ENCODE measurements at regions not wholly inside any gene's neighbourhood (a gene's known extent, or its start where the extent isn't known, plus 50 kb on each side); places are given as distances from the start of the nearest gene placed in this dataset.

DNA sequence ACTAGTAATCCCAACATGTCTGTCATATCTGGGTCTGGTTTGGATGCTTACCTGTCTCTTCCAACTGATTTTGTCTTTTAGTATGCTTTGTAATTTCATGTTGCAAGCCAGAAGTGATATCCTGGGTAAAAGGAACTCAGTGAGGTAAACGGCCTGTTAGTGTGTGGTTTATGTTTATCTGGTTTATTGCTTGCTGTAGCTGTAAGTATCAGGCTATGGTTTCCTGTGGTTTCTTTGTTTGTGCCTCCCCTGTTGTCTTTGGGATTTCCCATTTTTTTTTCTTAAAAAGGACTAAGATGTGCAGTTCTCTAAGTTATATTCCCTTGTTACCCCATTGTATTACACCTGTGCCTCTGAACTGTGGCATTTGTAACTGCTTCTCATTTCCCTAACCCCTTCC is 323.5 kb upstream of the POM121L12 start:
- no peak overlapping the region for H3K4me3 Mint-ChIP-seq
- H3K27me3 ChIP-seq (ENCODE audit: insufficient read depth, low read length, poor library complexity, severe bottlenecking) = no peaks in the 10 kb centered on the region
- peaks cover 13 to 56% (median 26%) of the 10 kb centered on the region in 5 donors for H3K9me3 Mint-ChIP-seq
- no peaks in the 10 kb centered on the region for H3K27me3 Mint-ChIP-seq
- no peaks in the 10 kb centered on the region for H3K4me1 ChIP-seq (ENCODE audit: insufficient read depth, low read length)
- ChIA-PET POLR2A (no interaction called here), CTCF (no interaction called here)
- no peak overlapping the region for H3K4me3 ChIP-seq (ENCODE audit: low read length)
- H3K36me3 ChIP-seq (ENCODE audit: insufficient read depth, low read length) = no peaks in the 10 kb centered on the region
- no peak for DNase-seq
- H3K36me3 Mint-ChIP-seq = no peaks in the 10 kb centered on the region
- no peak overlapping the region for H3K27ac Mint-ChIP-seq
- no peak overlapping the region for H3K27ac ChIP-seq (ENCODE audit: low read depth, low read length)
- H3K9me3 ChIP-seq (ENCODE audit: low read length) = no peaks in the 10 kb centered on the region
- no peaks in the 10 kb centered on the region for H3K4me1 Mint-ChIP-seq

DNA sequence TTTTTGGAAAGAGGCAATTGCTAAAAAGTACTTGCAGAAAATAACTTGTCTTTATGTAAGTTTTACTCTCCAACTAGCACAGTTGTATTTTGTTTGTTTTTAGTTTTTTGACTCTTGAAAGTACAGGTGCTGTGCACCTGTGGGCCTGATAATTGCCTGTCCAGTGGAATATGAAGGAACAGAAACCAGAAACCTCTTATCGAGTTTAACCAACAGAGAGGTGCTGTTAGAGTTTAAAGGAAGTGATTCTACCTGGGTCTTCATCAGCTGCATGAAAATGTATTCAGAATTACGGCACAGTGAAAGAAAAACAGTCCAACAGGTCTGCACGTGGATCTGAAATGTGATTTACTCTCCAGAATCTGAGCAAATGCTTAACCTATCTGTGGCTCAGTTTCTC is 326.6 kb upstream of the POM121L12 start:
- H3K27ac Mint-ChIP-seq = no peak overlapping the region
- no peak for DNase-seq
- Histone ChIP-seq H3K9me3 (ENCODE audit: low read length) (no peaks in the 10 kb centered on the region), H3K4me1 (ENCODE audit: insufficient read depth, low read length) (no peaks in the 10 kb centered on the region), H3K4me3 (ENCODE audit: low read length) (no peak overlapping the region), H3K27ac (ENCODE audit: low read depth, low read length) (no peak overlapping the region), H3K27me3 (ENCODE audit: insufficient read depth, low read length, poor library complexity, severe bottlenecking) (no peaks in the 10 kb centered on the region), H3K36me3 (ENCODE audit: insufficient read depth, low read length) (no peaks in the 10 kb centered on the region)
- peaks cover 12 to 55% (median 23%) of the 10 kb centered on the region in 5 donors for H3K9me3 Mint-ChIP-seq
- ChIA-PET CTCF (no interaction called here), POLR2A (no interaction called here)
- H3K4me1 Mint-ChIP-seq = no peaks in the 10 kb centered on the region
- no peaks in the 10 kb centered on the region for H3K36me3 Mint-ChIP-seq
- no peaks in the 10 kb centered on the region for H3K27me3 Mint-ChIP-seq
- no peak overlapping the region for H3K4me3 Mint-ChIP-seq

DNA sequence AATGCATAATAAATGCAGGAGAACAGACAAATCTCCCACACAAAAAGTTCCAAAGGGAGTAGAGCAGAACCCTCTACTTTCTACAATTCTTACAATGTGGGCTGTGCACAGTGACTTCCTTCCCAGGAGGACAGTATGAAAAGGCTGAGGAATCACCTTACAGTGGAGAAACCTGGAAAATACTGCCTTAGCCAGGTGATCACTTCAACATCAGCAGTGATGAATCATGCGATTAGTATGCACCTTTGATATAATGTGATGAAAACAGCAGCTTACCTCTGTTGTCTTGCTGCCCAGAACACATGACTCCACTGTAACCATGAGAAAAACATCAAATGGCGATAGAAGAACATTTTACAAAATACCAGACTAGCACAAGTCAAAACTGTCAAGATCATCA is 329.7 kb upstream of the POM121L12 start:
- DNase-seq = no peak
- H3K4me3 ChIP-seq (ENCODE audit: low read length) = no peak overlapping the region
- ChIA-PET POLR2A (no interaction called here), CTCF (no interaction called here)
- H3K27me3 ChIP-seq (ENCODE audit: insufficient read depth, low read length, poor library complexity, severe bottlenecking) = no peaks in the 10 kb centered on the region
- Mint-ChIP-seq H3K4me3 (no peak overlapping the region), H3K27ac (no peak overlapping the region), H3K27me3 (no peaks in the 10 kb centered on the region), H3K36me3 (no peaks in the 10 kb centered on the region), H3K9me3 (peaks cover 7 to 51% (median 11%) of the 10 kb centered on the region in 5 donors), H3K4me1 (no peaks in the 10 kb centered on the region)
- no peaks in the 10 kb centered on the region for H3K36me3 ChIP-seq (ENCODE audit: insufficient read depth, low read length)
- no peaks in the 10 kb centered on the region for H3K4me1 ChIP-seq (ENCODE audit: insufficient read depth, low read length)
- H3K27ac ChIP-seq (ENCODE audit: low read depth, low read length) = no peak overlapping the region
- H3K9me3 ChIP-seq (ENCODE audit: low read length) = no peaks in the 10 kb centered on the region

DNA sequence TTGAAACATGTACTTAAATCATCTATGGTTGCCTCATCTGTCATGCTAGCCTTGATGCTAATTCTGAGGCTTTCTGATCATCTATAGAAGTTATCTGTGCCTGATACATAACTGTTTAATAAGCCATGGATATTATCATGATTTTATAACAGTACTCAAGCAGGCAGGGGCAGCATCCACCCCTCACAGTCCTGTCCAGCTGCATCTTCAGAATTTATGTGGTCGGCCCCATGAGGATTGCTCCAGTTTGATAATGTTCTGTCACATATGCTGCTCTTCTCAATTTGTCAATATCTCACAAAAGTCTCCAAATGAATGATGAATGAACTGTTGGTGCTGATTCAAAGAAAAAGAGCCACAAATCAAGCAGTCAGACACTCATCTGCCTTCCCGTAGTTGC is 335.1 kb upstream of the POM121L12 start:
- Histone ChIP-seq H3K4me1 (ENCODE audit: insufficient read depth, low read length) (no peaks in the 10 kb centered on the region), H3K9me3 (ENCODE audit: low read length) (no peaks in the 10 kb centered on the region), H3K27ac (ENCODE audit: low read depth, low read length) (no peak overlapping the region), H3K27me3 (ENCODE audit: insufficient read depth, low read length, poor library complexity, severe bottlenecking) (no peaks in the 10 kb centered on the region), H3K4me3 (ENCODE audit: low read length) (no peak overlapping the region), H3K36me3 (ENCODE audit: insufficient read depth, low read length) (no peaks in the 10 kb centered on the region)
- H3K27me3 Mint-ChIP-seq = peaks cover 0 to 2% of the 10 kb centered on the region in 2 donors
- peaks cover 10 to 32% (median 17%) of the 10 kb centered on the region in 5 donors for H3K9me3 Mint-ChIP-seq
- no peak overlapping the region for H3K27ac Mint-ChIP-seq
- H3K4me3 Mint-ChIP-seq = no peak overlapping the region
- ChIA-PET POLR2A (no interaction called here), CTCF (no interaction called here)
- no peaks in the 10 kb centered on the region for H3K36me3 Mint-ChIP-seq
- no peak for DNase-seq
- H3K4me1 Mint-ChIP-seq = no peaks in the 10 kb centered on the region

DNA sequence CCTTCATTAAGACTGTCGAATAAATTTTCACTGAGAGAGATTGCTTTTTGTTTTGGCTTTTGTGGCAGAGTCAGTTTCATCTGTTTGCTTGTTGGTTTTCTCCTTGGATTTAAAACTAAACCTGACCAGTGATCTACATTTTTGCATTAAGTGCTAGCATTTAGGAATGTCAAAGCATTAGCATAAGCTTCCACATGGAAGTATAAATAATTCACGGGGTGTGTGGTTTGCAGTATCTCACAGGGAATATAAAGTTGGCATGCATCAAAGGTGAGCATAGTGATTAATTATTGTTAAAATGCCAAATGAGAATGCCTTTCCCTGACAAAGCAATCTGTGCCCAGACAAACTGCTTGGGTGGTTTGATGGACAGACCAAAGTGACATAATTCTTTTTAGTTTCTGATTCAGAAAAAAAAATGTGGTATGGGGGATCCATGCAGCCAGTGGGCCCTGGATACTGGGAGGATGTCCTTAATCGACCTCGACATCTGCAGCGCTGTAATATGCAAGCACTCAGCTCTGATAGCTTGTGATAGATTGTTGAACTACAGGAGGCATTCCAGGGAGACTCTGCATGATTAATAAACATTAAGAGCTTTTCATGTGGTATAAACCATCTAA is 339.3 kb upstream of the POM121L12 start:
- Histone ChIP-seq H3K36me3 (ENCODE audit: insufficient read depth, low read length) (no peaks in the 10 kb centered on the region), H3K4me3 (ENCODE audit: low read length) (no peak overlapping the region), H3K27me3 (ENCODE audit: insufficient read depth, low read length, poor library complexity, severe bottlenecking) (no peaks in the 10 kb centered on the region), H3K9me3 (ENCODE audit: low read length) (no peaks in the 10 kb centered on the region), H3K4me1 (ENCODE audit: insufficient read depth, low read length) (no peaks in the 10 kb centered on the region), H3K27ac (ENCODE audit: low read depth, low read length) (no peak overlapping the region)
- H3K4me3 Mint-ChIP-seq = no peak overlapping the region
- H3K4me1 Mint-ChIP-seq = no peaks in the 10 kb centered on the region
- H3K36me3 Mint-ChIP-seq = no peaks in the 10 kb centered on the region
- peaks cover 12 to 32% (median 15%) of the 10 kb centered on the region in 5 donors for H3K9me3 Mint-ChIP-seq
- peaks cover 0 to 2% of the 10 kb centered on the region in 2 donors for H3K27me3 Mint-ChIP-seq
- no peak for DNase-seq
- H3K27ac Mint-ChIP-seq = no peak overlapping the region
- CTCF ChIA-PET = no interaction called here
- POLR2A ChIA-PET = no interaction called here

DNA sequence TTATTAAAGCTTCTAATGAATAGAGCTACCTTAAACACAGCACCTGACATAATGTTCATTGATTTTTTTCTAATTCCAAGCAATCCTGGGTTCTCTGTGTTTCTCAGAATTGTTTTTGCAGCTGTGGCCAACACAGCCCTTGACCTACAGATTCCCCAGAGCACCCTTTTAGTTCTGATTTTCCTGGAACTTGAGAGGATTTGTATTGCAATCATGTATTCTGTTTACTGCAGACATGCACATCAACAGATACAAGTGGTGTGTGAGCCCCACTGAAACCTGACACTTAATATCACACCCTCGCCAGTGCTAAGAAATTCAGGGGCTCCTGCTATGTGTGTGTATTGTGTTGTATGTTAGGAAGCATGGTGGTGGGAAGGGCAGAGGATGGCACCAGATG is 344.2 kb upstream of the POM121L12 start:
- Mint-ChIP-seq H3K27me3 (no peaks in the 10 kb centered on the region), H3K9me3 (peaks cover 5 to 39% (median 15%) of the 10 kb centered on the region in 5 donors), H3K4me1 (no peaks in the 10 kb centered on the region), H3K36me3 (no peaks in the 10 kb centered on the region), H3K27ac (no peak overlapping the region), H3K4me3 (no peak overlapping the region)
- no peak overlapping the region for H3K27ac ChIP-seq (ENCODE audit: low read depth, low read length)
- no peaks in the 10 kb centered on the region for H3K9me3 ChIP-seq (ENCODE audit: low read length)
- no peak for DNase-seq
- ChIA-PET POLR2A (no interaction called here), CTCF (no interaction called here)
- H3K36me3 ChIP-seq (ENCODE audit: insufficient read depth, low read length) = no peaks in the 10 kb centered on the region
- no peak overlapping the region for H3K4me3 ChIP-seq (ENCODE audit: low read length)
- H3K4me1 ChIP-seq (ENCODE audit: insufficient read depth, low read length) = no peaks in the 10 kb centered on the region
- no peaks in the 10 kb centered on the region for H3K27me3 ChIP-seq (ENCODE audit: insufficient read depth, low read length, poor library complexity, severe bottlenecking)

DNA sequence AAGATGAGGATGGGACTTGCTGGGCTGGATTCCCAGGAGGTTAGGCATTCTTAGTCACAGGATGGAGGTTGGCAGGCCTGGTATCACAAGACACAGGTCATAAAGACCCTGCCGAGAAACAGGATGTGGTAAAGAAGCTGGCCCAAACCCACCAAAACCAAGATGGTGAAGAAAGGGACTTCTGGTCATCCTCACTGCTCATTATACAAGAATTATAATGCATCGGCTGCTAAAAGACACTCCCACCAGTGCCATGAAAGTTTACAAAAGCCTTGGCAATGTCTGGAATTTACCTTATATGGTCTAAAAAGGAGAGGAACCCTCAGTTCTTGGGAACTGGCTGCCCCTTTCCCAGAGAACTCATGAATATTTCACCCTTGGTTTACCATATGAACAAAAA is 345.5 kb upstream of the POM121L12 start:
- Mint-ChIP-seq H3K27ac (no peak overlapping the region), H3K27me3 (no peaks in the 10 kb centered on the region), H3K4me1 (no peaks in the 10 kb centered on the region), H3K36me3 (no peaks in the 10 kb centered on the region), H3K9me3 (peaks cover 3 to 45% (median 13%) of the 10 kb centered on the region in 5 donors), H3K4me3 (no peak overlapping the region)
- Histone ChIP-seq H3K36me3 (ENCODE audit: insufficient read depth, low read length) (no peaks in the 10 kb centered on the region), H3K9me3 (ENCODE audit: low read length) (no peaks in the 10 kb centered on the region), H3K4me1 (ENCODE audit: insufficient read depth, low read length) (no peaks in the 10 kb centered on the region), H3K27ac (ENCODE audit: low read depth, low read length) (no peak overlapping the region), H3K27me3 (ENCODE audit: insufficient read depth, low read length, poor library complexity, severe bottlenecking) (no peaks in the 10 kb centered on the region), H3K4me3 (ENCODE audit: low read length) (no peak overlapping the region)
- CTCF ChIA-PET = no interaction called here
- POLR2A ChIA-PET = no interaction called here
- no peak for DNase-seq

DNA sequence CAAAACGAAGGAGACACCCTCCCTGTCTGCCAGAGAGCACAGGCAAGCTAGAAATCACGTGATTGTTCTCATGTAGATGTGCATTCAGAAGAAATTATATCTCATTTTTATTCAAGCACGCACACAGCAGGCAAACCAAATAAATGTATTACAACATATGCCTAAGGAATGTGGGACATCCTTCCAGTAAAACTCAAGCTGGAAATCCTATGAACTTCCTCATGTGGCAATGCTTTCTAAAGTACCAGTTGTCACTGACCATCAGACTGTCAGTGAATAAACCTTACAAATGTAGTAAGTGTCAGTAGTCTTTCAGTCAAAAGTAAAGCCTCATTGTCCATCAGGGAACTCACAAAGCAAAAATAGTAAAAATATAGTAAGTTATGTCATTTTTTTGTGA is 350.1 kb upstream of the POM121L12 start:
- Mint-ChIP-seq H3K9me3 (peaks cover 6 to 40% (median 20%) of the 10 kb centered on the region in 5 donors), H3K4me1 (no peaks in the 10 kb centered on the region), H3K4me3 (no peak overlapping the region), H3K27me3 (peaks cover 0 to 2% of the 10 kb centered on the region in 2 donors), H3K36me3 (no peaks in the 10 kb centered on the region), H3K27ac (no peak overlapping the region)
- Histone ChIP-seq H3K36me3 (ENCODE audit: insufficient read depth, low read length) (no peaks in the 10 kb centered on the region), H3K4me3 (ENCODE audit: low read length) (no peak overlapping the region), H3K9me3 (ENCODE audit: low read length) (no peaks in the 10 kb centered on the region), H3K27ac (ENCODE audit: low read depth, low read length) (no peak overlapping the region), H3K4me1 (ENCODE audit: insufficient read depth, low read length) (no peaks in the 10 kb centered on the region), H3K27me3 (ENCODE audit: insufficient read depth, low read length, poor library complexity, severe bottlenecking) (no peaks in the 10 kb centered on the region)
- ChIA-PET CTCF (no interaction called here), POLR2A (no interaction called here)
- no peak for DNase-seq

DNA sequence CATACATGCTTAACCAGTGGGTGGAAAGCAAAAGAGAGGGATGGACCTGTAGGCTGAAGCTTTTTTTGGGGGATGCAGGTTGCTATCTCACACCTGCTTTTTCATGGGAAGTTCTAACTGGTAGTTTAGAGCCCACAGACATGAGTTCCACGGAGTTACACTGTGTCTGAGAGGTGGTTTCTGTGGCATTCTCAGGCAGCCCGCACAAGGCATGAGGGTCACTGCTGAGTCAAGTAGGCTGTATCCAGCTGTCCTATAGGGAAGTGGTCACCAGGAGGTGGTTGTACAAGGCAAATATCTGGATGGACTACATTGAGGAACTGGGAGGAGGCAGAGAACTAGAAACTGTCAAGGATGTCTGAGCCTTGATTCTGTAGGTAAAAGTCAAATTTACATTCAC is 351.0 kb upstream of the POM121L12 start:
- CTCF ChIA-PET = no interaction called here
- Mint-ChIP-seq H3K4me3 (no peak overlapping the region), H3K9me3 (peaks cover 6 to 39% (median 22%) of the 10 kb centered on the region in 5 donors), H3K27me3 (peaks cover 0 to 2% of the 10 kb centered on the region in 2 donors), H3K4me1 (no peaks in the 10 kb centered on the region), H3K36me3 (no peaks in the 10 kb centered on the region), H3K27ac (no peak overlapping the region)
- Histone ChIP-seq H3K9me3 (ENCODE audit: low read length) (no peaks in the 10 kb centered on the region), H3K36me3 (ENCODE audit: insufficient read depth, low read length) (no peaks in the 10 kb centered on the region), H3K4me3 (ENCODE audit: low read length) (no peak overlapping the region), H3K4me1 (ENCODE audit: insufficient read depth, low read length) (no peaks in the 10 kb centered on the region), H3K27ac (ENCODE audit: low read depth, low read length) (no peak overlapping the region), H3K27me3 (ENCODE audit: insufficient read depth, low read length, poor library complexity, severe bottlenecking) (no peaks in the 10 kb centered on the region)
- DNase-seq = no peak
- POLR2A ChIA-PET = no interaction called here

All from CD8-positive, alpha-beta memory T cell (primary cell).